ENCODE measurements at regions not wholly inside any gene's neighbourhood (a gene's known extent, or its start where the extent isn't known, plus 50 kb on each side); places are given as distances from the start of the nearest gene placed in this dataset.

DNA sequence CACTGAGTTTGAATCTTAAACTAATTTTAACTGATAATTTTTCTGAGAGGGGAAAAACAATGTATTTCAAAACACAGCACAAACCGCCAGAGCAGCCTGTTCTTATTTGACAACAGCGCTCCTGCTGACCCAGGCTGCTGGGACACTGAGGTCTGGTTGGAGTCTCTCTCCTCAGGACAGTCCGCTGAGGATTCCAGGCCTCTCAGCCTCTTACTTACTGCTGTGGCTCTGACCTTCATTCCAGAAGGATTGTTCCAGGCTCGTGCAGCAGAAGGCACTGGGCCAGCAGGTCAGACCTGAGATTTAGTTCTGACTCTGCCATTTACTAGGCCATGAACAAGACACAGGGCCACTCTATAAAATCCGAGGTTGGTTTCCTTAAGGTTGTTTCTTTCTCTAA is 393.6 kb downstream of the TDRD3 start:
- no peak for TF ChIP-seq POLR2A (IDR thresholded peaks at IDR 0.05)
- TF ChIP-seq, protein P1, sequence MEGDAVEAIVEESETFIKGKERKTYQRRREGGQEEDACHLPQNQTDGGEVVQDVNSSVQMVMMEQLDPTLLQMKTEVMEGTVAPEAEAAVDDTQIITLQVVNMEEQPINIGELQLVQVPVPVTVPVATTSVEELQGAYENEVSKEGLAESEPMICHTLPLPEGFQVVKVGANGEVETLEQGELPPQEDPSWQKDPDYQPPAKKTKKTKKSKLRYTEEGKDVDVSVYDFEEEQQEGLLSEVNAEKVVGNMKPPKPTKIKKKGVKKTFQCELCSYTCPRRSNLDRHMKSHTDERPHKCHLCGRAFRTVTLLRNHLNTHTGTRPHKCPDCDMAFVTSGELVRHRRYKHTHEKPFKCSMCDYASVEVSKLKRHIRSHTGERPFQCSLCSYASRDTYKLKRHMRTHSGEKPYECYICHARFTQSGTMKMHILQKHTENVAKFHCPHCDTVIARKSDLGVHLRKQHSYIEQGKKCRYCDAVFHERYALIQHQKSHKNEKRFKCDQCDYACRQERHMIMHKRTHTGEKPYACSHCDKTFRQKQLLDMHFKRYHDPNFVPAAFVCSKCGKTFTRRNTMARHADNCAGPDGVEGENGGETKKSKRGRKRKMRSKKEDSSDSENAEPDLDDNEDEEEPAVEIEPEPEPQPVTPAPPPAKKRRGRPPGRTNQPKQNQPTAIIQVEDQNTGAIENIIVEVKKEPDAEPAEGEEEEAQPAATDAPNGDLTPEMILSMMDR (IDR thresholded peaks at IDR 0.05): no peak

All from esophagus squamous epithelium (tissue), 4 donors.